KBM-7 (cell line): ENCODE measurements at regions not wholly inside any gene's neighbourhood (a gene's known extent, or its start where the extent isn't known, plus 50 kb on each side); places are given as distances from the start of the nearest gene placed in this dataset.

Experiments
- DNase-seq: peaks from one replicate; pipeline ENCODE4 v3.0.0-alpha.2; 2015
- in situ Hi-C: fragments of 300-500 bp; cut with MboI; formaldehyde crosslinking; loops from 2 replicates; pipeline ENCODE4 v1.14.3; 2020; ENCODE audit warnings: low sequenced_read_pairs, low pct_unique_long_range_greater_than_20kb, mixed read lengths

- DNase-seq = no peak
- in situ Hi-C loops = no loop called here
These were observed 519.4 kb downstream of the GLRX3 start for GRCh38 chr10:130655313-130656186.

DNA sequence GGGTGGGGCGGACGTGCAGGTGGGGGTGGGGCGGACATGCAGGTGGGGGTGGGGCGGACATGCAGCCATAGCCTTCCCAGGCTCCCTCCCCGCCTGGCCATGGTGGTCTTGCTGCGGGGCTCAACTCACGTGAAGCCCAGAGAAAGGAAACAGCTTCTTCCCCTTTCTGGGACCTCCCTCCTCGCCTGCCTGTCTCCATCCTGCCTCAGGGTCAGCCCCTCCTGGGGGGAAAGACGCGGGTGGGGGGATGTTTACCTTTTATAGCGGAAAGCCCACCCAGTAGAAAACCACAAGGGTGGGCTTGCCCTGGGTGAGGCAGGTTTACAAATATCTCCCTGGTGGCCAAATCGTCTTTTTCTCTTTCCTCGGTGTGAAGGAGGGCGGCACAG, 520.0 kb downstream of the GLRX3 start:
- in situ Hi-C loops = no loop called here
- DNase-seq = no peak

GRCh38 chr10:130656582-130657133, 520.5 kb downstream of the GLRX3 start:
- in situ Hi-C loops = no loop called here

DNA sequence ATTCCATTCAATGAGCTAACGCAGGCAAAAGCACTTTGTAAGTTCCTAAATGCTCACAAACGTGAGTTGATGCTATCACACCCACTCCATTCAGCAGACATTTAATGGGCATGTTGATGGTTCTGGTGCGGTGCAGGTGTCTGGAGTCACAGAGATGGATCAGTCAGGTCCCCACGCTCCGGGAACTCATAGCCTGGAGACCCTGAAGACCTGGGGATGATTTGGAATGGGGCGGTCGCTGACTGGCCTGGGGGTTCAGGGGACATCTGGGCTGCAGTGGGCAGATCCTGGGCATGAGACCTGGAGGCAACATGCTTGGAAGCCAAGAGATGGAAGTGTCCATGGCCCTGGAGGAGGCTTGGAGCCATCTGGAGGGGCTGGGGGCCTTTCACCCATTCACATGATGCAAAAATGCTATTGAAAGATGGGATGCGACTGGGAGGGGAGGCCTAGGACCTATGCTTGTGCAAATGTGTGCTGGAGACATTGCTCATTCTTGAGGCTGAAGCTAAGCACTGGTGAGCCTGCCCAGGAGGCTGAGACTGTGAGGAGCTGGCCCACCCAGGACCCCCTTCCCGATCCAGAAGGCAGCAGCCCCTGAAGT, 522.6 kb downstream of the GLRX3 start:
- no peak for DNase-seq
- in situ Hi-C loops = no loop called here

More at GRCh38 chr10:130656582-130657133, 520.5 kb downstream of the GLRX3 start:
- DNase-seq = no peak

DNA sequence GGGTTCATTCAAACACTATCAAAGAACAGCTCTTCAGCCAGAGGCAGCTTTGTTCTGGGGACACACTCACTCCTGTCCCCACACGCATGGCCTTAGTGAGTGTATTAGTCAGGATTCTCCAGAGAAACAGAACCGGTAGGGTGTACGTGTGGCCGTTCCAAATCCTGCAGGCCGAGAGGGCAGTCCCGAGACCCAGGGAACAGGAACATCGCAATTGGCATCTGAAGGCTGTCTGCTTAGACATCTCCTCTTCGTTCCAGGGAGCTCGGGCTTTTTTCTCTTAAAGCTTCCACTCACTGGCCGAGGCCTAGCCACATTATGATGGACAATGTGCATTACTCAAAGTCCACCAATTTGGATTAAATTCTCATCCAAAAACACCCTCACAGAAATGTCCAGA, 523.3 kb downstream of the GLRX3 start:
- DNase-seq = no peak
- in situ Hi-C loops = no loop called here

GRCh38 chr10:130660266-130660665, 524.1 kb downstream of the GLRX3 start:
- DNase-seq = no peak
- in situ Hi-C loops = no loop called here

- in situ Hi-C loops = no loop called here
- no peak for DNase-seq
These were observed 525.2 kb downstream of the GLRX3 start for GRCh38 chr10:130661419-130661818.

GRCh38 chr10:130662775-130663174, 526.6 kb downstream of the GLRX3 start:
- no peak for DNase-seq
- in situ Hi-C loops = no loop called here

DNA sequence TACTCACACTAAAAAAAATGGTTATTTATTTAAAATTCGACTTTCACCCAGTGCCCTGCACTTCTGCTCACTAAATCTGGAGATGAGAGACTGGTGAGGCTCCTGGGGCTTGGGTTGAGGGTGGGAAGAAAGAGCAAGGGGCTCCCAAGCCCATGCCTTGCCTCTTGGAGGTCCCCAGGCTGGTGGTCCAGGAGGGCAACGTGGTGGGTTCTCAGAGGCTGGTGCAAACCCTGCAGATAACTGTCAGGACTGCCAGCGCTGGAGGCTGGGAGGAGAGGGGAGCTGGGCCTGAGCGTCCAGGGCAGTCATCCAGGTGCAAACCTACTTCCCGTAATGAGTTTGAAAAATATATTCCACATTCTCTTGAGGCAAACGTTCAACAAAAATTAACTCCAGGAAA, 528.3 kb downstream of the GLRX3 start:
- in situ Hi-C loops = no loop called here
- DNase-seq = no peak

DNA sequence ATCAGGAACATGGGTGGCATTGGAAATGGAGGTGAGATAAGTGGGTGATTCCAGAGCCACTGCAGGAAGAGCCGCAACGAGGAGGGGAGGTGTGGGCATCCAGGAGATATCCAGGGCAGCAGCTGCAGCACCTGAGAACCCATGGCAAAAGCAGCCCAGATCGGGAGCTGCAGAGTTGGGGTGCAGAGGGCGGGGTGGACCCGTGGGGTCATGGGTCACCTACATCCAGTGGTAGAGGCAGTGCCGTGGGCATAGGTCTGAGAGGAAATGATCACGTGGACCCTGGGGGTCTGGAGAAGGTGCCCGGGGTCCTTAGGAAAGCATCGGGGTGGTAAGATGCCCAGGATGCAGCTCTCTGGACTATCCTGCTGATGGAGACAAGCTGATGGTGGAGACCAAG, 530.0 kb downstream of the GLRX3 start:
- in situ Hi-C loops = no loop called here
- DNase-seq = no peak

DNA sequence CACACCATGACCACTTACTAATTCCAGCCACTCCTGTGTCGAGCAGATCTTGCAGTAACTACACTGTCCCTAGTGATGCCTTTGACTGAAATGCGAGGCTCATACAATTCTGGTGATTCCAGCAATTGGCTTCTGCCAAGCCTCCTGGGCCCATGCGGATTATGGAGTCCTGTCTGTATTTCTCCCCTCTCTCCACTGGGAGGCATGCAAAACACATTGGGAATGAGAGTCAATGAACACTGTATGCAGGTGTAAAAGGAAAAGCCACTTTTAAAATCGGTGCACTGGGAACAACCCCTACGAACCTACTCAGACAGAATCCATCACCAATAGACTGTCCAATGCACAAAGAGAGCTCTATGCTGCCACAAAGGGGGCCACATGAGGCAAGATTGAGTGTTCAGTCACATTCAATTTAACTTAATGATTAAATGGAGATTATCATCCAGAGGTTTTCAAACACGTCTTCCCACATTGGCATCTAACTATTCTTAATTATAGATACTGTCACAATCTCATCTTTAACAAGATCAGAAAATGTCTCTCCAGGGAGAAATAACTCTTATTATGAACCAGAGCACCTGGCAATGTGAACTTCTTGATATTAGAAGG, 550.6 kb downstream of the GLRX3 start:
- DNase-seq = peak; percentile 3
- in situ Hi-C loops = no loop called here

DNA sequence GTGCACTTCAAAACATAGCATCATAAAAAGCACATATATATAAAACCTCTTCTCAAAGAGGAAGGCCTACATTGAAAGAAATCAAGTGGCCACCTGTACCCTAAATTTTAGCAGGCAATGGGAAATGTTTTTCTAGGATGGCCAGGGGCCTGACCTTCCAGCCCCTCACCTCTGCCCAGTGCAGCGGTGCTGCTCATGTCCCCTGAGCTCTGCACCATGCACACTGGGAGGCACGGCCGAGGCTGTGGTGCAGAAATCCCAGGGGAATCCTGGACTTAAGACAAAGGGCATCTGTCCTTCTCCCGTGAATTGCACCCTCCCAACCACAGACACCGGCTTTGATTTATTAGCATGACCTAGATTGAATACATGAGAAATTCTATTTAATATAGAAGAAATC, 551.4 kb downstream of the GLRX3 start:
- in situ Hi-C loops = no loop called here
- no peak for DNase-seq

DNA sequence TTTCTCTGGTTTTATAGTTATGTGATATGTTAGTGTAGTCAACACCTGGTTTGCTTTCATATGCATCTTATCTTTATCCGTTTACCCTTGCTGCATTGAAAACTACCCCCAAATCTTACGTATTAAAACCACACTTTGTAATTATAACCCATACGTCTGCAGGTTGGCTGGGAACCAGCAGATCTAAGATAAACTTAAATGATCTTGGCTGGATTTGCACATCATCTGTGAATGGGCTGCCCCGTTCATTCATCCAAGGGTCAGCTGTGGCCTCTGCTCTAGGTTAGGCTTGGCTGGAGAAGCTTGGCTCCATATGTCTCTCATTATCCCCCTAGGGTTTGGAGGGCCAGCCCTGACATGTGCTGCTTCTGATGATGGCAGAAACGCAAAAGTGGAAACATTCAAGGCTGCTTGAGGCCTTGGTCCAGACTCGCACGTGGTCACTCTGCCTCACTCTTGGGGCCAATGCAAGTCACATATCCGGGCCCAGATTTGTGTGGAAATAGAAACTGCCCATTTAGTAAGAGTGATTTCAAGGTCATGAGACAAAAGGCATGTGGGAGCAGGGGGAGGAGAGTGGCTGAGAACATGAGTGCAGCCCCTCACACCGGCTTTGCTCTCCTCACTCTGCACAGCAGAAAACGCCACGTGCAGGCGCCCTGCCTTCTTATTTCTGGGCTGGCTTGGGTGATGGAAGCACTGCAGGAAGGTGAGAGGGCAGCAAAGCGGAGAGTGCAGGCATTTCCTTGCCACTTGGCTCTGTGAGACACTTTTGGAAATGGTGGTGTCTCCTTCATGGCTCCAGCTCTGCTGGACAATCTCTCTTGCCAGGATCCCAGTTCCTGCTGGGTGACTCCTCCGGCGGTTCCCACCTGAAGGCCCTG, 553.8 kb downstream of the GLRX3 start:
- no peak for DNase-seq
- in situ Hi-C loops = no loop called here

DNA sequence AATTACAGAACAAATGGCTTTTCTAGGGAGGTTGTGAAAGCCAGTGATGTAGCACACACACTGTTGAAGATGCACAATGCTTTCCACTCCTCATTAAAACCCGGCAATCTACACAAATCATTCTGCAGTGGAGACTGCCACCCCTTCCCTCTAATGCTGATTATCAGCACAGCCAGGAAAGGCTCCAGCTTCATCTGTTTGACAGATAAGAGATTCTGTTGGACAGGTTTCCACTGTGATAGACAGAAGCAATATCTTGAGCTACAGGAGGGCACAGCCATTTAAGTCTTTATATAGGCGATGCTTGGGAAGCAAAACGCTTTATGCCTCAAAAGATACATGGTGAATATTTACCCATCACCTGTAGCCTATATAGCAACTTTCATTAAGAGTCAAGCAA, 555.6 kb downstream of the GLRX3 start:
- no peak for DNase-seq
- in situ Hi-C loops = no loop called here

DNA sequence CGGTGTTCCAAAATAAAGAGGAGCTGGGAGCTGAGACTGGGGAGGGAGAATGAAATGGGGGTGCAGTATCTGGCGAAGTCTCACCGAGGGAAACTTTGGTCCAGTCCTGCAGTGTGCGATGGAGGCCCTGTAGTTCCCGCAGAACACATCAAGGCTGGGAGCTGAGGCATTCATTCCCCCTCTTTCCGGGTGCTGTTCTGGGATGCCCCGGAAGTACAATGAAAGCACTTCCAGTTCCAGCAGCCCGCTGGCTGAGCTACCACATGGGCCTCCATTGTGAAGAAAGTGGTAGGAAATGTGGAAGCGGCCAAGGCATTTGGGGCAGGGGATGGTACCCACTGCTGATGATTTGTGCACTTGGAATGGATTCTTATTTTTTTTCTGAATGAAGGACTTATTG, 560.7 kb downstream of the GLRX3 start:
- DNase-seq = no peak
- in situ Hi-C loops = no loop called here

GRCh38 chr10:130707389-130707979, 571.3 kb downstream of the GLRX3 start:
- no peak for DNase-seq
- in situ Hi-C loops = no loop called here

GRCh38 chr10:130708465-130709070, 572.4 kb downstream of the GLRX3 start:
- in situ Hi-C loops = no loop called here
- no peak for DNase-seq

GRCh38 chr10:130709415-130709814, 573.2 kb downstream of the GLRX3 start:
- no peak for DNase-seq
- in situ Hi-C loops = no loop called here
